ENCODE measurements at regions not wholly inside any gene's neighbourhood (a gene's known extent, or its start where the extent isn't known, plus 50 kb on each side); places are given as distances from the start of the nearest gene placed in this dataset.
A peak's percentile ranks its signal among the peaks of the same experiment; 100 is the strongest.

DNA sequence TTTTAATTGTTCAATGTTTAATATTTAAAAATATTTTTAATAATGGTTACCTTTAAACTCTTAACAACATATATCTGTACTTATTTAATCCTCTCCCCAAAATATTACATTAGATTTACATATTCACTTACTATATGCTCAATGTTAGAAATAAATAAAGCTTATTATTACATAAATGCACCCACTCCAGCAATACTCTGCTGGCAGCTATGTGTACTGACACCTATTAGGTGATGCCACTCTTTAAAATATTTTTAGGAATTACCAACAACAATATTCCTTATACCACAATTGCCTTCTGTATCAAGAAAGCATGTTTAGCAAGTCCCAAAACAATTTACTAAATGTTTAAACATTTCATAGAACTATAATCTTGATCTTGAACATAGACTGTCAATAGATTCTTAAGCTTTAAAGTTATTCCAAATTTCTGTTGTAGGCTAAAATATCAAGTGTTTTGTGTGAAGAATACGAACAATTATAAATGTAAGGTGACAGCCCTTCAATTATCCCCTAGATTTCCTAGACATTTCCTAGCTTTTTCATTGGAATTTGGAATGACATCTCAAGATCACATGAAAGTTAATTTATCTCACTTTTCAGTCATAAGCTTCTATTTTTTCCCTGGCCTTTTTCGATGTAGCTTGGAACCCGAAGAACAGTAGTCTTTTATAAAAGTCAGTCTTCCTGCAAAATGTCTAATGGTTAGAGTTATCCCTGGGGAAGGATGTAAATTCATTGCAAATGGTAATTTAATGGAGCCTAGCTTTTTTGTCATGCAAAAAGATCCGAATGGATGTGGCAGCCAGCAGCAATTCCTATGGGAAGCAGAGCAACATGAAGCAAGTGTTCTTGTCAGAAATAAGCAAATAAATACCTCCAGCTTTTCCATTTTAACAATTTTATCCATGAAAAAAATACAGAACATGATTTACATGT, 907.5 kb upstream of the ATXN7L3B start:
- TF ChIP-seq POLR2AphosphoS5 (IDR thresholded peaks at IDR 0.05) (peak; percentile 67), EP300 (conservative IDR thresholded peaks at IDR 0.05; ENCODE audit: poor library complexity, severe bottlenecking) (peak; percentile 81), TAF1 (IDR thresholded peaks at IDR 0.05; ENCODE audit: low read depth) (no peak), SMC3 (conservative IDR thresholded peaks at IDR 0.05; ENCODE audit: poor library complexity) (no peak), EZH2 (IDR thresholded peaks at IDR 0.05; ENCODE audit: borderline replicate concordance, insufficient read depth, low read length, poor library complexity, severe bottlenecking) (no peak), RAD21 (conservative IDR thresholded peaks at IDR 0.05) (peak; percentile 43), MXI1 (conservative IDR thresholded peaks at IDR 0.05; ENCODE audit: poor library complexity, severe bottlenecking) (no peak)
- TF ChIP-seq, protein P1, sequence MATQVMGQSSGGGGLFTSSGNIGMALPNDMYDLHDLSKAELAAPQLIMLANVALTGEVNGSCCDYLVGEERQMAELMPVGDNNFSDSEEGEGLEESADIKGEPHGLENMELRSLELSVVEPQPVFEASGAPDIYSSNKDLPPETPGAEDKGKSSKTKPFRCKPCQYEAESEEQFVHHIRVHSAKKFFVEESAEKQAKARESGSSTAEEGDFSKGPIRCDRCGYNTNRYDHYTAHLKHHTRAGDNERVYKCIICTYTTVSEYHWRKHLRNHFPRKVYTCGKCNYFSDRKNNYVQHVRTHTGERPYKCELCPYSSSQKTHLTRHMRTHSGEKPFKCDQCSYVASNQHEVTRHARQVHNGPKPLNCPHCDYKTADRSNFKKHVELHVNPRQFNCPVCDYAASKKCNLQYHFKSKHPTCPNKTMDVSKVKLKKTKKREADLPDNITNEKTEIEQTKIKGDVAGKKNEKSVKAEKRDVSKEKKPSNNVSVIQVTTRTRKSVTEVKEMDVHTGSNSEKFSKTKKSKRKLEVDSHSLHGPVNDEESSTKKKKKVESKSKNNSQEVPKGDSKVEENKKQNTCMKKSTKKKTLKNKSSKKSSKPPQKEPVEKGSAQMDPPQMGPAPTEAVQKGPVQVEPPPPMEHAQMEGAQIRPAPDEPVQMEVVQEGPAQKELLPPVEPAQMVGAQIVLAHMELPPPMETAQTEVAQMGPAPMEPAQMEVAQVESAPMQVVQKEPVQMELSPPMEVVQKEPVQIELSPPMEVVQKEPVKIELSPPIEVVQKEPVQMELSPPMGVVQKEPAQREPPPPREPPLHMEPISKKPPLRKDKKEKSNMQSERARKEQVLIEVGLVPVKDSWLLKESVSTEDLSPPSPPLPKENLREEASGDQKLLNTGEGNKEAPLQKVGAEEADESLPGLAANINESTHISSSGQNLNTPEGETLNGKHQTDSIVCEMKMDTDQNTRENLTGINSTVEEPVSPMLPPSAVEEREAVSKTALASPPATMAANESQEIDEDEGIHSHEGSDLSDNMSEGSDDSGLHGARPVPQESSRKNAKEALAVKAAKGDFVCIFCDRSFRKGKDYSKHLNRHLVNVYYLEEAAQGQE (IDR thresholded peaks at IDR 0.05; ENCODE audit: borderline replicate concordance), result peak; percentile 93
- TF ChIP-seq, protein P2, sequence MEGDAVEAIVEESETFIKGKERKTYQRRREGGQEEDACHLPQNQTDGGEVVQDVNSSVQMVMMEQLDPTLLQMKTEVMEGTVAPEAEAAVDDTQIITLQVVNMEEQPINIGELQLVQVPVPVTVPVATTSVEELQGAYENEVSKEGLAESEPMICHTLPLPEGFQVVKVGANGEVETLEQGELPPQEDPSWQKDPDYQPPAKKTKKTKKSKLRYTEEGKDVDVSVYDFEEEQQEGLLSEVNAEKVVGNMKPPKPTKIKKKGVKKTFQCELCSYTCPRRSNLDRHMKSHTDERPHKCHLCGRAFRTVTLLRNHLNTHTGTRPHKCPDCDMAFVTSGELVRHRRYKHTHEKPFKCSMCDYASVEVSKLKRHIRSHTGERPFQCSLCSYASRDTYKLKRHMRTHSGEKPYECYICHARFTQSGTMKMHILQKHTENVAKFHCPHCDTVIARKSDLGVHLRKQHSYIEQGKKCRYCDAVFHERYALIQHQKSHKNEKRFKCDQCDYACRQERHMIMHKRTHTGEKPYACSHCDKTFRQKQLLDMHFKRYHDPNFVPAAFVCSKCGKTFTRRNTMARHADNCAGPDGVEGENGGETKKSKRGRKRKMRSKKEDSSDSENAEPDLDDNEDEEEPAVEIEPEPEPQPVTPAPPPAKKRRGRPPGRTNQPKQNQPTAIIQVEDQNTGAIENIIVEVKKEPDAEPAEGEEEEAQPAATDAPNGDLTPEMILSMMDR (IDR thresholded peaks at IDR 0.05; ENCODE audit: poor library complexity, severe bottlenecking), result no peak
- H3K9me2 ChIP-seq (ENCODE audit: insufficient read depth, low read length), result no peaks in the 10 kb centered on the region
- no peaks in the 10 kb centered on the region for H3K79me2 ChIP-seq (replicated peaks; ENCODE audit: insufficient read depth, low read length)
- H3K27ac ChIP-seq (ENCODE audit: low read length), result peak overlapping the region; percentile 70
- no peak overlapping the region for H3K9ac ChIP-seq (ENCODE audit: low read length)
- H3K27me3 ChIP-seq (ENCODE audit: insufficient read depth, low read depth, low read length), result no peaks in the 10 kb centered on the region
- no peak overlapping the region for H2AFZ ChIP-seq (ENCODE audit: low read depth, low read length)
- H3F3A ChIP-seq (ENCODE audit: insufficient read depth, low read length, poor library complexity, severe bottlenecking), result peaks cover 3% of the 10 kb centered on the region
- H3K4me2 ChIP-seq (ENCODE audit: low read length), result peak overlapping the region; percentile 38
- no peaks in the 10 kb centered on the region for H3K9me3 ChIP-seq (ENCODE audit: low read length)
- H3K36me3 ChIP-seq (ENCODE audit: insufficient read depth, low read length), result no peaks in the 10 kb centered on the region
- no peaks in the 10 kb centered on the region for H4K20me1 ChIP-seq (ENCODE audit: insufficient read depth)
- peak overlapping the region; percentile 21 for H3K4me3 ChIP-seq (ENCODE audit: low read length)

DNA sequence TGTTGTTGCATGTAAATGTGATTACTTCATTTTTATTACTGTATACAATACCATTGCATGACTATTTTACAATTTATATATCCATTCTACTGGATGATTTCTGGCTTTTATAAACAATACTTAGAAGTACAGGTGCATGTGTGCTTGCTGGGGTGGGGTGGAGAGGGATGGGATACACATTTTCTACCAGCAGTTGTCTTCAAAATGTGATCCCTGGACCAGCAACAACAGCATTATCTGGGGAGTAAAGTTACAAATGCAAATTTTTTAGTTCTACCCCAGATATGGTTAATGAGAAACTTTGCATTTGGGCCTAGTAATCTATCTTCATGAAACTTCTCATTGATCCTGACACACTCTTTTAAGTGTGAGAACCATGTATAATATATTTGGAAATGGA, 905.4 kb upstream of the ATXN7L3B start:
- H3K9me2 ChIP-seq (ENCODE audit: insufficient read depth, low read length), result no peaks in the 10 kb centered on the region
- H3K36me3 ChIP-seq (ENCODE audit: insufficient read depth, low read length), result no peaks in the 10 kb centered on the region
- no peaks in the 10 kb centered on the region for H4K20me1 ChIP-seq (ENCODE audit: insufficient read depth)
- peaks cover 3% of the 10 kb centered on the region for H3F3A ChIP-seq (ENCODE audit: insufficient read depth, low read length, poor library complexity, severe bottlenecking)
- H3K9ac ChIP-seq (ENCODE audit: low read length), result no peak overlapping the region
- H3K79me2 ChIP-seq (replicated peaks; ENCODE audit: insufficient read depth, low read length), result no peaks in the 10 kb centered on the region
- no peaks in the 10 kb centered on the region for H3K27me3 ChIP-seq (ENCODE audit: insufficient read depth, low read depth, low read length)
- H3K9me3 ChIP-seq (ENCODE audit: low read length), result no peaks in the 10 kb centered on the region
- H2AFZ ChIP-seq (ENCODE audit: low read depth, low read length), result no peak overlapping the region
- TF ChIP-seq, protein P2 (IDR thresholded peaks at IDR 0.05; ENCODE audit: poor library complexity, severe bottlenecking), result no peak
- TF ChIP-seq, protein P1 (IDR thresholded peaks at IDR 0.05; ENCODE audit: borderline replicate concordance), result no peak
- TF ChIP-seq POLR2AphosphoS5 (IDR thresholded peaks at IDR 0.05) (no peak), RAD21 (conservative IDR thresholded peaks at IDR 0.05) (no peak), SMC3 (conservative IDR thresholded peaks at IDR 0.05; ENCODE audit: poor library complexity) (no peak), EZH2 (IDR thresholded peaks at IDR 0.05; ENCODE audit: borderline replicate concordance, insufficient read depth, low read length, poor library complexity, severe bottlenecking) (no peak), TAF1 (IDR thresholded peaks at IDR 0.05; ENCODE audit: low read depth) (no peak), EP300 (conservative IDR thresholded peaks at IDR 0.05; ENCODE audit: poor library complexity, severe bottlenecking) (no peak), MXI1 (conservative IDR thresholded peaks at IDR 0.05; ENCODE audit: poor library complexity, severe bottlenecking) (no peak)
- no peak overlapping the region for H3K4me3 ChIP-seq (ENCODE audit: low read length)
- no peak overlapping the region for H3K4me2 ChIP-seq (ENCODE audit: low read length)
- no peak overlapping the region for H3K27ac ChIP-seq (ENCODE audit: low read length)

Data from neural cell (in vitro differentiated cells).